ENCODE measurements at regions not wholly inside any gene's neighbourhood (a gene's known extent, or its start where the extent isn't known, plus 50 kb on each side); places are given as distances from the start of the nearest gene placed in this dataset.

- no peak for DNase-seq (ENCODE audit: low read depth)
- Mint-ChIP-seq H3K27ac (ENCODE audit: unreplicated experiment) (no peak overlapping the region), H3K4me3 (ENCODE audit: unreplicated experiment) (no peak overlapping the region), H3K27me3 (ENCODE audit: low read depth, unreplicated experiment) (no peaks in the 10 kb centered on the region), H3K36me3 (ENCODE audit: low read depth, unreplicated experiment) (no peaks in the 10 kb centered on the region), H3K9me3 (ENCODE audit: unreplicated experiment) (peaks cover 2% of the 10 kb centered on the region), H3K4me1 (ENCODE audit: low read depth, unreplicated experiment) (no peaks in the 10 kb centered on the region)
- Histone ChIP-seq H3K79me2 (ENCODE audit: insufficient read depth, low read length) (no peaks in the 10 kb centered on the region), H3K9ac (ENCODE audit: low read length) (no peak overlapping the region), H3K36me3 (ENCODE audit: insufficient read depth, low read length) (no peaks in the 10 kb centered on the region), H3K27me3 (ENCODE audit: insufficient read depth, low read length) (no peaks in the 10 kb centered on the region), H3K4me3 (ENCODE audit: insufficient read depth, low read depth, low read length) (no peak overlapping the region), H3K4me2 (ENCODE audit: low read length) (no peak overlapping the region), H4K20me1 (ENCODE audit: insufficient read depth, low read length) (no peaks in the 10 kb centered on the region), H2AFZ (ENCODE audit: low read depth, low read length) (no peak overlapping the region), H3K4me1 (ENCODE audit: insufficient read depth, low read length) (no peaks in the 10 kb centered on the region), H3K27ac (ENCODE audit: low read depth, low read length) (no peak overlapping the region), H3K9me3 (ENCODE audit: insufficient read depth, low read depth, low read length) (no peaks in the 10 kb centered on the region)
- no peak for FAIRE-seq
- no peak for TF ChIP-seq EZH2 (IDR thresholded peaks at IDR 0.05; ENCODE audit: insufficient read depth, low read length)
- TF ChIP-seq CTCF (IDR thresholded peaks at IDR 0.05; ENCODE audit: insufficient read depth, low read depth, low read length): no peak
Observed at GRCh38 chr4:106854569-106855351, 181.4 kb downstream of the DKK2 start.

GRCh38 chr4:106852426-106852825, 183.7 kb downstream of the DKK2 start:
- Mint-ChIP-seq H3K36me3 (ENCODE audit: low read depth, unreplicated experiment) (no peaks in the 10 kb centered on the region), H3K27me3 (ENCODE audit: low read depth, unreplicated experiment) (no peaks in the 10 kb centered on the region), H3K9me3 (ENCODE audit: unreplicated experiment) (no peaks in the 10 kb centered on the region), H3K4me3 (ENCODE audit: unreplicated experiment) (no peak overlapping the region), H3K27ac (ENCODE audit: unreplicated experiment) (no peak overlapping the region), H3K4me1 (ENCODE audit: low read depth, unreplicated experiment) (no peaks in the 10 kb centered on the region)
- H3K4me3 ChIP-seq (ENCODE audit: insufficient read depth, low read depth, low read length): no peak overlapping the region
- H2AFZ ChIP-seq (ENCODE audit: low read depth, low read length): no peak overlapping the region
- no peak overlapping the region for H3K4me2 ChIP-seq (ENCODE audit: low read length)
- no peaks in the 10 kb centered on the region for H3K79me2 ChIP-seq (ENCODE audit: insufficient read depth, low read length)
- H3K36me3 ChIP-seq (ENCODE audit: insufficient read depth, low read length): no peaks in the 10 kb centered on the region
- no peak overlapping the region for H3K27ac ChIP-seq (ENCODE audit: low read depth, low read length)
- no peaks in the 10 kb centered on the region for H3K4me1 ChIP-seq (ENCODE audit: insufficient read depth, low read length)
- H4K20me1 ChIP-seq (ENCODE audit: insufficient read depth, low read length): no peaks in the 10 kb centered on the region
- H3K9ac ChIP-seq (ENCODE audit: low read length): no peak overlapping the region
- FAIRE-seq (no peak), DNase-seq (ENCODE audit: low read depth) (no peak)
- no peaks in the 10 kb centered on the region for H3K9me3 ChIP-seq (ENCODE audit: insufficient read depth, low read depth, low read length)
- H3K27me3 ChIP-seq (ENCODE audit: insufficient read depth, low read length): no peaks in the 10 kb centered on the region
- TF ChIP-seq EZH2 (IDR thresholded peaks at IDR 0.05; ENCODE audit: insufficient read depth, low read length): no peak
- TF ChIP-seq CTCF (IDR thresholded peaks at IDR 0.05; ENCODE audit: insufficient read depth, low read depth, low read length): no peak

- H3K4me2 ChIP-seq (ENCODE audit: low read length): no peak overlapping the region
- no peaks in the 10 kb centered on the region for H3K36me3 ChIP-seq (ENCODE audit: insufficient read depth, low read length)
- H2AFZ ChIP-seq (ENCODE audit: low read depth, low read length): no peak overlapping the region
- Mint-ChIP-seq H3K4me1 (ENCODE audit: low read depth, unreplicated experiment) (no peaks in the 10 kb centered on the region), H3K9me3 (ENCODE audit: unreplicated experiment) (no peaks in the 10 kb centered on the region), H3K27ac (ENCODE audit: unreplicated experiment) (no peak overlapping the region), H3K4me3 (ENCODE audit: unreplicated experiment) (no peak overlapping the region), H3K36me3 (ENCODE audit: low read depth, unreplicated experiment) (no peaks in the 10 kb centered on the region), H3K27me3 (ENCODE audit: low read depth, unreplicated experiment) (no peaks in the 10 kb centered on the region)
- no peak overlapping the region for H3K9ac ChIP-seq (ENCODE audit: low read length)
- H3K27me3 ChIP-seq (ENCODE audit: insufficient read depth, low read length): no peaks in the 10 kb centered on the region
- H3K9me3 ChIP-seq (ENCODE audit: insufficient read depth, low read depth, low read length): no peaks in the 10 kb centered on the region
- H3K79me2 ChIP-seq (ENCODE audit: insufficient read depth, low read length): no peaks in the 10 kb centered on the region
- no peak for FAIRE-seq
- H4K20me1 ChIP-seq (ENCODE audit: insufficient read depth, low read length): no peaks in the 10 kb centered on the region
- no peak for TF ChIP-seq CTCF (IDR thresholded peaks at IDR 0.05; ENCODE audit: insufficient read depth, low read depth, low read length)
- TF ChIP-seq EZH2 (IDR thresholded peaks at IDR 0.05; ENCODE audit: insufficient read depth, low read length): no peak
- no peaks in the 10 kb centered on the region for H3K4me1 ChIP-seq (ENCODE audit: insufficient read depth, low read length)
- H3K4me3 ChIP-seq (ENCODE audit: insufficient read depth, low read depth, low read length): no peak overlapping the region
- H3K27ac ChIP-seq (ENCODE audit: low read depth, low read length): no peak overlapping the region
- DNase-seq (ENCODE audit: low read depth): no peak
Observed at GRCh38 chr4:106851726-106852125, 184.4 kb downstream of the DKK2 start.

Measured in astrocyte (in vitro differentiated cells and primary cell).